T-helper 2 cell (primary cell): ENCODE measurements at regions not wholly inside any gene's neighbourhood (a gene's known extent, or its start where the extent isn't known, plus 50 kb on each side); places are given as distances from the start of the nearest gene placed in this dataset.
"Not testable (repeated sequence)": the region's sequence is repeated elsewhere in the genome, so short reads cannot be mapped to it uniquely, and the experiment has no call there.

ENCODE experiments used
- DNase-seq, 5 experiments: peaks; one replicate each; pipeline versions ENCODE4 v3.0.0 to v3.0.0-alpha.2; 2012 to 2022

DNA sequence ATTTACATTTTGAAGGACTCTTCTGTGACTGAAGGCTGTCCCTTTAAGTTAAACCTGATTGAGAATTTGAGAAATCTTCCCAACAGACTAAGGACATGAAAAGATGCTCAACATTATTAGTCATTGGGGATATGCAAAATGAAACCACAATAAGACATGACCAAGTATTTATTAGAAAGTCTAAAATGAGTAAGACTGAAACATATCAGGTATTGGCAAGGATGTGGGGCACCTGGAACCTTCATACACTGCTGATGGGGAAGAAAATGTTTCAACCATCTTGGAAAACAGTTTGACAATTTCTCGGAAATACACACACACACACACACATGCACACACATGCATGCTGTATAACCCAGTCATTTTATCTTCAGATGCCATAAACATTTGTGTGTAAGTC lies 132.1 kb upstream of the CDK6 start:
- peak in 1 of 5 experiments; percentile 3 for DNase-seq

- DNase-seq: no peak
Measured at GRCh38 chr7:92967238-92967637, 130.9 kb upstream of the CDK6 start.

- DNase-seq: no peak
Measured at GRCh38 chr7:92964141-92964540, 127.8 kb upstream of the CDK6 start.

- no peak for DNase-seq
Measured at GRCh38 chr7:92963566-92963965, 127.2 kb upstream of the CDK6 start.

- no peak for DNase-seq
Measured at GRCh38 chr7:92961961-92962360, 125.6 kb upstream of the CDK6 start.

- DNase-seq: no peak
Measured at GRCh38 chr7:92956575-92956974, 120.2 kb upstream of the CDK6 start.

- peak in 2 of 5 experiments; percentile 6 to 31 for DNase-seq
Measured at GRCh38 chr7:92955081-92955480, 118.7 kb upstream of the CDK6 start.

- peak in 2 of 5 experiments; percentile 8 to 14 for DNase-seq
Measured at GRCh38 chr7:92953657-92954056, 117.3 kb upstream of the CDK6 start.

DNA sequence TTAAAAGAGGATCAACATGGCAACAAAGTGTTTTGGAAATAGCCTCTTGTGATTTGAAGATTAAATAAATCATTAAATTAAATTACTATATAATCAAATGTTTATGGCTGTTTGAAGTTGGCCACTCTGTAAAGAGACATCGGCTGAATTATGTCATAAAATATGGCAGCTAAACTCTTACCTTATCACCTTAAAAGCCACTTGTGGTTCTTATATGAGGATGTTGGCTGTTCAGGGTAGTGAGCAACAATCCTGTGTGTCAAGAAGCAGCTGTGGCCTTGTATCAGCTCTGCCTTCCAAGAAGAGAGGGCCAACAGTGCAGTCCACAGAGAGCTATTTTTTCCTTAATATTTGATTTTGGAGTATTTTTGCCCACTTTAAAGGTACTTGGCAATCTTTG lies 113.4 kb upstream of the CDK6 start:
- DNase-seq: peak in 1 of 5 experiments; percentile 6

GRCh38 chr7:92945840-92946239 lies 109.5 kb upstream of the CDK6 start:
- no peak for DNase-seq

DNA sequence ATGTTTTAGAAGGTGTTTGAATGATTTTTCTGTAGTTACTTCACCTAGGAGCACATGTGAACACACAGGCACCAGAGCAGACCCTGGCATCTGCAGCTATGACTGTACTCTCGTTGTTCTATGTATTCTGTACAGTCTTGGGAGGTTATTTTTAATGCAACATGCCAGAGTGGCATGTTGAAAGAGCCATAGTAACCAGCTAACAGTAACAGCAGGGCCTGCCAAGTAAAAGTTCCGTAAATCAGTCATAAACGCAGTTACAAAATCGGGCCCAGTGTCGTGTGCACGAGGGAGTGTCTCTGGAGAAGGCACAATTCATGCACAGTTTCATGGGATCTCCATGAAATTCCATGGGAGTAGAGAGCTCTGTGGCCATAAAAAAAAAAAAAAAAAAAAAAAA lies 108.3 kb upstream of the CDK6 start:
- DNase-seq: no peak

GRCh38 chr7:92942706-92943105 lies 106.3 kb upstream of the CDK6 start:
- not testable (repeated sequence) for DNase-seq

DNA sequence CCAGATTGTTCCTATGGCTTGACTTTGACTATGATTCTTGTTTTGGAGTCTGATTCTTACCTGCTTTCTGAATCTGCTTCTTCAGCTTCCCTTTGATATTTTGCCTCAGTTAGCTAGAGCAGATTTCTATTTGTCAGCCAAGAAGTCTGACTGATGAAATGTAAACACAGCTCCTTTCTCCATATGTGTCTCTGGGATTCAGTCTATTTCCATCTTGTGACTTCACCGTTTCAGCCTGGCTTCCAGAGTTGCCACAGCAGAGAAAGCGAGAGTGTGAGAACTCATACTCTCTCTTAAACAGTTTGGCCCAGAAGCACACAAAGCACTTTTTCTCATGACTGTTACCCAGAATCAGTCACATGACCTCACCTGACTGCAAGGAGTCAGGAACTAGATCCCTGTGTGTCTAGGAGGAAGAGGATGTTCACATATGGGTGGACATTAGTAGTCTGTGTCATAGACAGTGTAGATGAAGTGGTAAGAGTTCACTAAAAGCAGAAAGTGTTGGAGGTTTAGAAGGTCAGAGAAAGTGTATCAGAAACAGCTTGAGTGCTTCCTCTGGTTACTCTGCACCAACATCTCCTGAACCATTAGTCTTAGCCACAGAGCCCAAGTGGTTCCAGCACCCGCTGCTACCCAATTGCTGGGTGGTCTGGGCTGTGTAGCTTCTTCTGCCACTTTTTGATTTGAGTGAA lies 103.4 kb upstream of the CDK6 start:
- no peak for DNase-seq

DNA sequence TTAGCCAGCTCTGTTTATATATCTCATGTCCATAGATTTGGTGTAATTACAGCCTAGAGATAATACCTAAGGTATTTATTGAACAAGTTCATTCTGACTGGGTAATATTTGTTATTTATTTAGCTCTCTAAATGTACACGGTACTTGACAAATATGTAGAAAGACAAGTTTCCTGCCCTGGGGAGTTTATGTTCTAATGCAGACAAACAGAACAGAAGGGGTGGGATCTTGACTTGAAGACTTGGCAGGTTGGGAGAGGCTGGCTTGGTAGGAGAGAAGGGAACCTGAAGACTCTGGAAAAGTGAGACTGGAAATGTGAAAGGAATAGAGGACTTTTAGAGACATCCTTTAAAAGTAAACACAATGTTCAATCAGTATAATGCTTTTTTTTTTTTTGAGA lies 97.7 kb upstream of the CDK6 start:
- no peak for DNase-seq

GRCh38 chr7:92932450-92932849 lies 96.1 kb upstream of the CDK6 start:
- DNase-seq: no peak

- no peak for DNase-seq
Measured at GRCh38 chr7:92930404-92930803, 94.0 kb upstream of the CDK6 start.

DNA sequence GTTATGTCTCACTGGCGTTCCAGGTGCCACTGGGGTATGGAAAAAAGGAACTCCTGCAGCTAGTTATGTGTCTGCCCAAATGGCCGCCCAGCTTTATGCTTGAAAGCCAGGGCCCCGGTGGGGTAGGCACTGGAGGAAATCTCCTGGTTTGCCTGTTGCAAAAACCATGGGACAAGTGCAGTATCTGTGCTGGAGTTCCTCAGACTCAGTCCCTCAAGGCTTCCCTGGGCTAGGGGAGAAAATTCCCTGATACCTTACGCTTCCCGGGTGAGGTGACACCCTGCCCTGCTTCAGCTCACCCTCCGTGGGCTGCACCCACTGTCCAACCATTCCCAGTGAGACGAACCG lies 90.3 kb upstream of the CDK6 start:
- no peak for DNase-seq

DNA sequence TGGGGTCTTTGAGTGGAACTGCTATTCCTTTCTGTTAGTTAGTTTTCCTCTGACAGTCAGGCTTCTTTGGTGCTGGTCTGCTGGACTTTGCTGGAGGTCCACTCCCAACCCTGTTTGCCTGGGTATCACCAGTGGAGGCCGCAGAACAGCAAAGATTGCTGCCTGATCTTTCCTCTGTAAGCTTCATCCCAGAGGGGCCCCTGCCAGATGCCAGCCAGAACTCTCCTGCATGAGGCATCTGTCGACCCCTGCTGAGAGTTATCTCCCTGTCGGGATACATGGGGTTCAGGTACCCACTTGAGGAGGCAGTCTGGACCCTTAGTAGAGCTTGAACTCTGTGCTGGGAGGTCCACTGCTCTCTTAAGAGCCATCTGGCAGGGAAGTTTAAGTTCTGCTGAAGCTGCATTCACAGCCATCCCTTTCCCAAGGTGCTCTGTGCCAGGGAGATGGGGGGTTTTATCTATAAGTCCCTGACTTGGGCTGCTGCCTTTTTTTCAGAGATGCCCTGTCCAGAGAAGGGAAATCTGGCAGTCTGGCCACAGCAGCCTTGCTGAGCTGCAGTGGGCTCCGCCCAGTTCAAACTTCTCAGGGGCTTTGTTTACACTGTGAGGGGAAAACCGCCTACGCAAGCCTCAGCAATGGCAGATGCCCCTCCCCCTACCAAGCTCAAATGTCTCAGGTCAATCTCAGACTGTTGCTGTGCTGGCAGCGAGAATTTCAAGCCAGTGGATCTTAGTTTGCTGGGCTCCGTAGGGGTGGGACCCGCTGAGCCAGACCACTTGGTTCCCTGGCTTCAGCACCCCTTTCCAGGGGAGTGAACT lies 89.7 kb upstream of the CDK6 start:
- no peak for DNase-seq

GRCh38 chr7:92924800-92925199 lies 88.4 kb upstream of the CDK6 start:
- DNase-seq: no peak

GRCh38 chr7:92917230-92917629 lies 80.9 kb upstream of the CDK6 start:
- no peak for DNase-seq

DNA sequence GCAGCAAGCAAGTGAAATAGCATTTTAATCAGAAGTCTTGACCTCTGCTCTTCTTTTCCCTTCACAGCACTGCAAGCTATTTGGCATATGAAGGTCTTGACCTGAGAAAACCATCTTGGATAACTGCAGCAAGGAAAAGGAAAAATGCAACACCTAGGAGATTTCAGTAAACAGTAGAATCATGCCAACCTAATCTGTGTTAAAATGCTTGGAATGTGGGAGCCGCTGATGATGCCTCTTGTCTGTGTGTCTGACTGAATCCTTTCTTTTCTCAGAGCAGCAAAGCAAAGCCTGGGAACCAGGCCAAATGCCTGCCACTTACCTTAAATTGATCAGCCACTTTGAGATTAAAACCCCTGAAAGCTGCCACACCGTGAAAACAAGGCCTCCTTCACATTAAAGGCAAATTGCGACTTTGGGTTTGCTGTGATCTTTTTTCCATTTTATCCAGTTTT lies 80.4 kb upstream of the CDK6 start:
- no peak for DNase-seq

DNA sequence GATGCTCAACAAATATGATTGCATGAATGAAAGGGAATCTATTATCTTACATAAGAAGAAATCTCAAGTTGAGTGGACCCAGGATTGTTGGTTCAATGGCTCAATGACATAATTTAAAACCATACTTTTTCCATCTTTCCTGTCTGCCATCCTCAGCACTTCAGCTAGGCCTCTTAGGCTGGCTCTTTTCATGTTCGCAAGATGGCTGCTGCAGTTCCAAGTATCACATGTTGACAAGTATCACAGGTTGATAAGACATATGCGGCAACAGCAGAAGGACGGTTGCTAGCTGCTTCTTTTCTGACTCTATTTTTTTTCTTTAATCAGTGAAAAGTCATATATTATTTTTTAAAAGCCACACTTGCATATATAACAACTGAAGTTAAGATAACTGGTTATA lies 79.0 kb upstream of the CDK6 start:
- DNase-seq: no peak

- no peak for DNase-seq
Measured at GRCh38 chr7:92914645-92915044, 78.3 kb upstream of the CDK6 start.

DNA sequence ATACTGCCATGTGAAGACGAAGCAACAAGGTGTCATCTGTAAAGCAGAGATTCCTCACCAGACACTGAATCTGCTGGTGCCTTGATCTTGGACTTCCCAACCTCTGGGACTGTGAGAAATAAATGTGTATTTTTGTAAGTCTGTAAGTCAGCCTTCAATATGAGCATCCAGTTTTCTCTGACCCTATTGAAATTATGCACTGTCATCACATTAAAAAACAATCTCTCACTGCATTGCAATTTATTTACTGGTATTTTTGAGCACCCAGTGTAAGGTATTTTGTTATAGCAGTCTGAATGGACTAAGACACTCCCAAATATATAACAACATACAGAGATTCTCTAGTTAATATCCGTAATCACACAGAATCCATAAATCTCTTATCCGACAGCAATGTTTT lies 77.5 kb upstream of the CDK6 start:
- DNase-seq: no peak
